Nephron (organoid): ENCODE measurements at regions not wholly inside any gene's neighbourhood (a gene's known extent, or its start where the extent isn't known, plus 50 kb on each side); places are given as distances from the start of the nearest gene placed in this dataset.

Source experiments
- H3K27ac Mint-ChIP-seq, 3 experiments: 2 replicates each; pipeline ENCODE4 v1.8.0; 2020; ENCODE audit warnings: mixed read lengths in 3 of 3, mild to moderate bottlenecking in 2 of 3, moderate library complexity in 1 of 3
- H3K27me3 Mint-ChIP-seq: 2 replicates; pipeline ENCODE4 v1.8.0; 2021; ENCODE audit warnings: low read depth, mild to moderate bottlenecking, moderate library complexity, mixed read lengths
- H3K36me3 Mint-ChIP-seq: 2 replicates; pipeline ENCODE4 v1.8.0; 2020; ENCODE audit warnings: low read depth, mixed read lengths
- H3K4me1 Mint-ChIP-seq: 2 replicates; pipeline ENCODE4 v1.8.0; 2020; ENCODE audit warnings: mixed read lengths
- H3K4me3 Mint-ChIP-seq, 3 experiments: 2 replicates each; pipeline ENCODE4 v1.8.0; 2020; ENCODE audit warnings: mild to moderate bottlenecking in 3 of 3, mixed read lengths in 3 of 3, moderate library complexity in 2 of 3
- H3K9me3 Mint-ChIP-seq: 2 replicates; pipeline ENCODE4 v1.8.0; 2020; ENCODE audit warnings: mixed read lengths
- CTCF ChIP-seq, 3 experiments: fragments of 200-600 bp; sonication (generic); IDR thresholded peaks; one replicate each; pipeline ENCODE4 v1.5.0; 2021; ENCODE audit warnings: antibody characterized with exemption in 3 of 3; ENCODE audit not compliant: unreplicated experiment in 3 of 3

GRCh38 chr11:15810525-15810924 is 545.8 kb downstream of the SOX6 start:
- H3K4me1 Mint-ChIP-seq = peaks cover 1% of the 10 kb centered on the region
- peaks cover 8% of the 10 kb centered on the region for H3K9me3 Mint-ChIP-seq
- H3K27me3 Mint-ChIP-seq = peaks cover 4% of the 10 kb centered on the region
- no peak overlapping the region for H3K4me3 Mint-ChIP-seq
- H3K36me3 Mint-ChIP-seq = peaks cover 4% of the 10 kb centered on the region
- TF ChIP-seq CTCF (IDR thresholded peaks at IDR 0.05; ENCODE audit: unreplicated experiment in 3 of 3) = no peak
- H3K27ac Mint-ChIP-seq = no peak overlapping the region

GRCh38 chr11:15815246-15816195 is 540.8 kb downstream of the SOX6 start:
- TF ChIP-seq CTCF (IDR thresholded peaks at IDR 0.05; ENCODE audit: unreplicated experiment in 3 of 3) = no peak
- peaks cover 46% of the 10 kb centered on the region for H3K4me1 Mint-ChIP-seq
- H3K27me3 Mint-ChIP-seq = peaks cover 9% of the 10 kb centered on the region
- H3K27ac Mint-ChIP-seq = peak overlapping the region in 1 of 3 experiments; percentile 53
- H3K4me3 Mint-ChIP-seq = no peak overlapping the region
- peaks cover 13% of the 10 kb centered on the region for H3K9me3 Mint-ChIP-seq
- H3K36me3 Mint-ChIP-seq = peaks cover 4% of the 10 kb centered on the region

- Mint-ChIP-seq H3K27me3 (peaks cover 9% of the 10 kb centered on the region), H3K36me3 (peaks cover 4% of the 10 kb centered on the region), H3K27ac (peak overlapping the region; percentile 53 to 67 (median 61)), H3K4me1 (peaks cover 46% of the 10 kb centered on the region), H3K9me3 (peaks cover 18% of the 10 kb centered on the region), H3K4me3 (no peak overlapping the region)
- no peak for TF ChIP-seq CTCF (IDR thresholded peaks at IDR 0.05; ENCODE audit: unreplicated experiment in 3 of 3)
Observed at GRCh38 chr11:15816260-15816871, 540.0 kb downstream of the SOX6 start.

GRCh38 chr11:15817001-15817400 is 539.3 kb downstream of the SOX6 start:
- Mint-ChIP-seq H3K4me1 (peaks cover 46% of the 10 kb centered on the region), H3K27ac (peak overlapping the region; percentile 53 to 67 (median 61)), H3K4me3 (no peak overlapping the region), H3K27me3 (peaks cover 9% of the 10 kb centered on the region), H3K36me3 (peaks cover 4% of the 10 kb centered on the region), H3K9me3 (peaks cover 24% of the 10 kb centered on the region)
- no peak for TF ChIP-seq CTCF (IDR thresholded peaks at IDR 0.05; ENCODE audit: unreplicated experiment in 3 of 3)

- Mint-ChIP-seq H3K36me3 (peaks cover 4% of the 10 kb centered on the region), H3K4me3 (no peak overlapping the region), H3K9me3 (peaks cover 25% of the 10 kb centered on the region), H3K4me1 (peaks cover 46% of the 10 kb centered on the region), H3K27ac (peak overlapping the region; percentile 28 to 67 (median 50)), H3K27me3 (peaks cover 9% of the 10 kb centered on the region)
- no peak for TF ChIP-seq CTCF (IDR thresholded peaks at IDR 0.05; ENCODE audit: unreplicated experiment in 3 of 3)
Observed at GRCh38 chr11:15818132-15818842, 538.1 kb downstream of the SOX6 start.
